Urothelium cell line (cell line): ENCODE measurements at regions not wholly inside any gene's neighbourhood (a gene's known extent, or its start where the extent isn't known, plus 50 kb on each side); places are given as distances from the start of the nearest gene placed in this dataset.

Source experiments
- DNase-seq: peaks from one replicate; pipeline ENCODE4 v3.0.0; 2011; ENCODE audit warnings: low spot score, mixed read lengths
- FAIRE-seq: peaks from 2 replicates; lab custom pipeline; 2011; peaks lifted over from hg19 to GRCh38; lab: Jason Lieb, UNC

DNA sequence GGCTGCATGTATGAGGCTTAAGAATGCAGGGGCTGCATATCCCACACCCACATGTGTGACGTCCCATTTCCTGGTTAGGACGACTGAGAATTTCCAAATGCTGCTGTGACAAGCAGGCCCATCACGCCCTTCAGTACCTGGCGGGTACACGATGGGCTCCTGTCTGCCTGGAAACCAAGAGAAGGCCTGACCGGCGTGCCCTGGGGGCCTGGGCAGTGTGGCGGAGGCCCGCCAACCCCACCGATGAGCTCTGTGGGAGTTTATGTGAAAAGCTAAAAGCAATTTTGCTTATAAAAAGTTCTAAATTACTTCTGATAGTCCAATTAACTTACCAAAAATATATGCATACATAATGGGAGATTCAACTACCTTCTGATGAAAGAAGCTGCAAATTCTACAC, 837.3 kb downstream of the GALR1 start:
- DNase-seq (no peak), FAIRE-seq (no peak)

DNA sequence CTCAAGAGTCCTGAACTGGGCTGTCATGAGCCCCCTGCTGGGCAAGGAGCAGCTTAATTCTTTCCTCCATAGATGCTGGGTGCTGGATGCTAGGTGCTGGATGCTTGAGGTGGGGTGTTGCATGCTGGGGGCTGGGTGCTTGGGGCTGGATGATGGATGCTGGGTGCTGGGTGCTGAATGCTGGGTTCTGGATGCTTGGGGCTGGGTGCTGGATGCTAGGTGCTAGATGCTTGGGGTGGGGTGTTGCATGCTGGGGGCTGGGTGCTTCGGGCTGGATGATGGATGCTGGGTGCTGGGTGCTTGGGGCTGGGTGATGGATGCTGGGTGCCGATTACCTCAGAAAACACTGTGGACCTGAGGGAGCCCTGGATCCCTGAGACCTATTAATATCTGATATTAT, 837.7 kb downstream of the GALR1 start:
- no peak for FAIRE-seq
- DNase-seq = no peak

DNA sequence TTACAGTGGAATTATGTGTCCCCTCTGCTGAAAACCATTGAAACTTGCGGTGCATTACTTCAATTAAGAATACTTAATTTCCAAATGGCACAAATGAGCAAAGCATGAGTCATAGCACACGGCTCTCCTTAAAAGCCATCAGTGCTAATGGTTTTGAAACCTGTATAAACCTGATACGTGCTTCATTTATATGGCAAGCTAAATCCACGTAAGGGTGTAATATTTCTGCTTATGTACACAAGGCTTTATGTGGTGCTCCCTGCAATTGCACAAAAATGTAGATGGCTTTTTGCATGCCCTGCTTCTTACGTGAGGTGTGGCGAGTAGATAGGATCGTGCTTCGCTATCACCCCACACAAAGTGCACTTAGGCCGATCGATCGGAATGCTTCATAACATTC, 840.9 kb downstream of the GALR1 start:
- DNase-seq = no peak

DNA sequence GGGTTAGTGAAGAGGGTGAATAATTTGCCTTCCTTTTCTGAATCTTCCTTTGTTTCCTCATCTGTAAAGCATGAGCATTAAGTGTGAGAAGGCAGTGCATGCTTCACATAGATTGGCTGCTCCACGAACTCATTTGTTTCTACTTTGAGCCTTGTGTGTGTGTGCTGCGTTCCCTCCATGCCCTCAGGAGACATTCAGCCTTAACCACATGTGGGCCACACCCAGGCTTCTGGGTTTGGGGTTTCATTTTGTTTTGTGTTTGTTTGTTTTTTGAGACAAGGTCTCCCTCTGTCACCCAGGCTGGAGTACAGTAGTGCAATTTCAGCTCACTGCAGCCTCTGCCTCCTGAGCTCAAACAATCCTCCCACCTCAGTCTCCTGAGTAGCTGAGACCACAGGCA, 843.3 kb downstream of the GALR1 start:
- DNase-seq = no peak
- no peak for FAIRE-seq

More for the DNA sequence above, 840.9 kb downstream of the GALR1 start:
- FAIRE-seq = no peak

DNA sequence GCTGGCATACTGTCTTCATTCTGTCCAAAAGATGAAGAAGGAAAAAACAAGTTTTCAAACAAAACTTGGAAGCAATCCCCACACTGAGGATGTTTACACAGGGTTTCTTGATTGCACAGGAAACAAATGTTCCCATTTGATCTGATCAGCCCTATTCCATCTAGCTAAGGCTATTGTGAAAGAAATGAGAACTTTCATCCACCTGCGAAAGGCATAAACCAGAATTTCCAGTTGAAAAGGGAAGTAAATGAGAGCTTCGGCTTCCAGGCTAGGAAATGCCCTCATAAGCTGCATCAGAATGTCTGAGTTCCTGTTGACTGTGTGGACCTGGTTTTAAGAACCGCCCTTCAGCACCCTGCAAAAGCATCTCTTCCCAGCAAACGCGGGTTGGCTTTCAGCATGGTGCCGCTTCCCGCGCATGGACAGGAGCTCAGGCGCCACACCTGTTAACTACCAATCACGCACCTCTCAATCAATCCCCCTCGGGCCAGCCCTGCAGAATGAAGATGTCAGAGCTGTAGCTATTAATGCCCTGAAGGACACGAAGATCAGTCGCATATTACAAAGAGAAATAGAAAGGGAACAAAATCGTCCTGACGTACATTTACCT, 850.4 kb downstream of the GALR1 start:
- DNase-seq = no peak
- no peak for FAIRE-seq

DNA sequence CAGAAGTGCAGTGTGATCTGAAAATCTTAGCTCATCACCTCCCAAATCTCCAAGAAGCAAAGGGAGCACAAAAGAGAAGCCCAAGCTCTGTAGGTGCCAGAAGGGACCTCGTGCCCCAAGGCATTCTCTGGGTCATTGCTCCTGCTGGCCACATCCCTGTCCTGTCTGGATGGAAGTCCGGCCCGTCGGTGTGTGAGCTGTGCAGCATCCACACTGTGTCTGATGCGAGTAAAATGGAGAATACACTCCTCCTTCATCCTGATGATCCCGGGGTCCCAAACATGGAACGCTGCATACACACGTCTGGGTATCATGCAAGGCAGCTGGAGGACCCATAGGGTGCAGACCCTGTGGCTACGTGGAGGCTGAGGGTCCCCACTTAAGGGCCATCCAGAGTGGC, 851.4 kb downstream of the GALR1 start:
- DNase-seq (no peak), FAIRE-seq (no peak)

DNA sequence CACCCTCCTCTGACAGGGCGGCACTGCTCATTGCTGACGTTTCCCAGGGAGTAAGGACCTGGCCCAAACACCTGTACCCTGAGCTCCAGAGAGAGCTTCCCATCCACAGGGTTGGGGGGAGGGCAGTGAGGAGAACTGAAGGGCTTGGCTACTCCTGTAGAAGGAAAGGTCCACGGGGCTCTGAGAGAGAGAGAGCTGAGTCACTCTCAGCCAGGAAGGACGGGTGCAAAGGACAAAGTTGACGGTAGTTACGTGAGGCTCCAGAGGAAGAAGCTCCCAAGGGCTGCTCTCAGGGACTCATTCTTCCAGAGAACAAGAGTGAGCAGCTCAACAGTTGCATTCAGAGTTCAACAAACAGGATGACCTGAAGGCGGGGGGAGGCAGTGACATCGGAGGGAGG, 852.5 kb downstream of the GALR1 start:
- DNase-seq (no peak), FAIRE-seq (no peak)

DNA sequence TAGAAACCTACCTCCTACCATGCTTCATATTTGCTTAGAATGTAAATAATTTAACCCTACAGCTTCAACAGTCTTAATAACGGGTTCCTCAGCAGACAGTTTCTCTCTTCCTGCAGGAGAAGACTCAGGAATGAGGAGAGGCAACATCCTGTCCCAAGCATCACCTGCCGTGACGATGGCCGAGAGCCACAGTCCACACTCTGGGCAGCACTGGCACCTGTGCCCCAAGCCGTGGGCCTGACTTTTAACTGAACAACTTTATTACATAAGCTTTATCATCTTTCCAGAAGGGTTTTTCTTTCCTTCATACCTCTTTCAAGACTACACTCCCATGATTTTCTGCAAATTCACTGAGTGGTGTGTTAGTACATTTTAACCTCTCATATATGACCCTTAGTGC, 856.0 kb downstream of the GALR1 start:
- no peak for FAIRE-seq
- no peak for DNase-seq

DNA sequence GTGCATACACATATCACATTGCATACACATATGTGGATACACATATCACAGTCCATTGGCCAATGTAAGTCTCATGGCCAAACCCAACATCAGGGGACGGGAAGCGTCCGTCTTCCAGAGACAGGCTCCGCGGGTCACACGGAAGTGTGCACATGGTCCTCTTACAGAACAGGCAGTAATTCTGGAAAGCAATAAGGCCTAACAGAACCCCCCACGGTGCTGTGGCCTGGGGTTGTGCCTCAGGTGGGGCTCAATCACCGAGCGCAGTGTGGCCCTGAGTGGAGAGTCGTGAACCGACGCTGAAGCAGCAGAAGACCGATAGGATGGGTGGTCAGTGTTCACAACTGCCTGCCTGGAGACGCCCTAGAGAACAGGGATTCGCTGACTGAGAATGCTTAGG, 857.3 kb downstream of the GALR1 start:
- DNase-seq (no peak), FAIRE-seq (no peak)

DNA sequence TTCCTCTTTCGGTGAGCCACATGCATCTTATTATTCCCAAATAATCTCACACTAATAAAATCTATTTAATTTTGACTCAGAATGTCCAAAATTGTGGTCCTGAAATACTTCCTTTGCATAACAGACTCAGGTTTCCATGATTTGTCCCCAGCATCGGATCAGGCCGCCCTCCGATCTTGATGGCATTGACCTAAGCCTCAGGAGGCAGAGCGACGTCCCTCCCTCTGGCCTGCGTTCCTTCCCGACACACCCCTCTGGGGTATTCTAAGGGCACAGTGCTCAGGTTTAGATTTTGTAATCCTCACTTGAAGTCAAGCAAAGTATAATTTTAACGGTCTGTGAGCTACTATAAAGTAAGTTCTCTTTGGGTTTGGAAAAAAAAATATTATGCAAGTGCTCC, 857.7 kb downstream of the GALR1 start:
- DNase-seq (no peak), FAIRE-seq (no peak)

DNA sequence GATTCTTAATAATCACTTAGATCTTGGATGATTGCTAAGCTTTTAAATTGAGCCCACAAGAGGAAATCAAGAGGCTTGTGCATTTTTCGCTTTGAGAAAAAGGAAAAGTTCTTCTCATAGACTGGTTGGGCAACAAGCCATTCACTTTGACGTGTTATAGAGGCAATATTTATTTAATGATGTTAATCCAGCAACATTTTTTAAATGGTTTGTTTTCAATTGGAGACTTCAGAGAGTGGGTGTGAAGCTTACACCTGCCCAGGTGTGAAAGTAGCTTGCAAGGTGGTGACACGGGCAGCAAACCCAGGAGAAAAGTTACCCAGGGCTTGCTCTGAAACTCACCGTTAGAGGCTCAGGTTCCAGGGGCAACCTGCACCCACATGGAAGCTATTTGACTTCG, 858.9 kb downstream of the GALR1 start:
- FAIRE-seq = no peak
- no peak for DNase-seq

DNA sequence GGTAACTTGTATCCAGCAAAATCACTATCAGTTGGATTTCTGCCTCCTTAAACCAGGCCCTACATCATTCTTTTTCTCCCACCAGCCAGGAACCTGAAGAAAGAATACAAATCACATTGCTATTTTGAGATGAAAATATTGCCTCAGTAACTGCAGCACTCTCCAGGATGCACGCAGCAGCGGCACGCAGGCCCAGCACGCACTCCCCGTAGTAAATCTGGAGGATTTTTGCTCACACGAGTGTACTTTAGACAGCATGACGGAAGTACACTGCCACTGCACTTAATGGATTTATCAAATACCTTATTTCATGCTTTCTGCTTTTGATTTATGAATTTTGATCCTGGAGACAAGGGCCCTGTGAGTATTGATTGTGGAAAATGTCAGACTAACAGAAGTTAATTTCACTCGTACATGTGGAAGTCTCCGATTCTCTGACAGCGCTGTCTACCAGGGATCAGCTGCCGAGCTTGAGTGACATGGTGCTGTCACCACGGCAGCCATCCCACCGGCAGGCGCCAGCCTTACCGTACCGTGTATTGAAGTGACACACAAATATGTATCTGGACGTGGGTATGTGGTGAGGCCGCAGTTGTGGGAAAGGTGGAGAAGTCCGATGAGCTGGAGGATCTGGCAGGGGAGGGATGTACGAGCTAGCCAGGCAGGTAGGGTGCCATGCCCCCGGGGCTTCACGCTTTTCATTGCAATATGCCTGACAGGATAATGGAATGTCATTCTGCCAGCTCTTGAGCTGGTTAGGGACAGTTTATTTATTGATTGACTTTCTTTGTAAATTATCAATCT, 863.7 kb downstream of the GALR1 start:
- DNase-seq = no peak
- peak; percentile 23 for FAIRE-seq

DNA sequence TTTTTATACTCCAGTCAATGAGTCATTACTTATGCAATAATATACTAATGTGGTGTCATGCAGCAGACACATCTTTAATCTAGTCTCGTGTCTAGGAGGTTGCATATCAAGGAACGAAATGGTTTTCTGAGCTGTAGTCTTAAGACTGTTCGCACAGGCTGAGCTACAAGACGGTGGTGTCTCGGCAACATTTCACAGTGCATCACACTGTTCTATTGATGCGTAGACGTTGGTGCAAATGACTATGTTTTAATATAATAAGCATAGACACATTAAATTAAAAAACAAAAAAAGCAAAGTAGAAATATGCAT, 864.2 kb downstream of the GALR1 start:
- FAIRE-seq = no peak

DNA sequence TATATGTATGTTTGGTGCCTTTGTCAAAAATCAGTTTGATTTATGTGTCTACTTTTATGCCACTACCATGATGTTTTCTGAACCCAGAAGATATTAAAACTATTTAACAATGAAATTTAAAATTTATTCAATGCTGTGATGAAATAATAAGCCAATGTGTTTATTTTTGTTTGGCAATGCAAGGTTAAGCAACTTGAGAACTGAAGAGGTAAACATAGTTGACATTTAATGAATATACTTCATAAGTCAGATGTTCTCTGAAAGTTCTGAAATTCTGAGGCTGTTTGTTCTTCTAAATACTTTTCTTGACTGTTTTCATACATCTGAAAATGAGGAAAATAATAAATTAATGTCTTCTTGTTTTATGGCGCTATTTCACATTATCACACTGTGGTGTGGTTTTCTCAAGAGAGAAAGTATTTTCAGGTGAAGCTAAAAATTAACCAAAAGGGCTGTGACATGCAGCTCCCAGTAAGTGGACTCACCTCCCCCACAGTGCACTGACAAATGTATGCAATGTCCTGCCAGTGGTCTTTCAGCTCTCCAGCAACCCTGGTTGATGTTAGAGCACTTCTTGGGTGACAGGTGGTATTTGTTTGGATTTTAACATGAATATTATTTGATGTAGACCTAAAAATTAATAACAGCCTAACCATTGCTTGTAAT, 863.6 kb upstream of the SALL3 start:
- DNase-seq = no peak
- FAIRE-seq = no peak

More for the DNA sequence above, 864.2 kb downstream of the GALR1 start:
- DNase-seq = no peak

DNA sequence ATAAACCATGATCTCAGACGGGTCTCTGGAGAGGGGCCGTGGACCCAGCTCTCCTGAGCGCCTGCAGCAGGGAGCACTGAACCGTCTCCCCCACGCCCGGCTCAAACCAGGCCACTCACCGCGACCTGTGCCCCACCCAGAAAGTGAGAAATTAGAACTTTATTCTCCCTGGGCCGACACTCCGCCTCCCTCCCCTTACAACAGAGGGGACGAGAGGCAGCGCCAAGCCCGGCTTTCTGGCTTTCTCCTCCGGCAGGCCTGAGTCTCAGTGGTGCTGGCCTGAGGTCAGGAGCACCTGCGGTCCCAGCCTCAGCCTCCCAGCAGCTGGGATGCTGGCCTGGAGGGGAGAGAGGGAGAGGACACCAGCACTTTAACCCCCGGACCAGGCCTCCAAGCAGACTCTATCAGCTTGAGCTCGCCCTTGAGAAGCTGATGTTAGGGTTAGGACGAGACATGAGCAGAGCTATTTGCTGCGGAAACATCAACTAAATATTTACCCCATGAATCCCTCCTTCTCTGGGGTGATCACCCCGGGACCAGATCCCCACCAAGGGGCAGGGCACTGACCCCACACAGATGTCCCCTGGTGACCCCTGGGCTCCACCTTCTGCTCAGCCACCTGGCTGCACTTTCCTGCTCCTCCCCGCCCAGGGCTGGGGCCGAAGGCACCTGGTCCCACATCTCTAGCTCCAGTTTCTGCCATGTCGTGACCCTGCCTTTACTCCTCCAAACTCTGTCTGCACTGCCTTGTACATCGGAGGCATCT, 856.3 kb upstream of the SALL3 start:
- no peak for FAIRE-seq
- no peak for DNase-seq

DNA sequence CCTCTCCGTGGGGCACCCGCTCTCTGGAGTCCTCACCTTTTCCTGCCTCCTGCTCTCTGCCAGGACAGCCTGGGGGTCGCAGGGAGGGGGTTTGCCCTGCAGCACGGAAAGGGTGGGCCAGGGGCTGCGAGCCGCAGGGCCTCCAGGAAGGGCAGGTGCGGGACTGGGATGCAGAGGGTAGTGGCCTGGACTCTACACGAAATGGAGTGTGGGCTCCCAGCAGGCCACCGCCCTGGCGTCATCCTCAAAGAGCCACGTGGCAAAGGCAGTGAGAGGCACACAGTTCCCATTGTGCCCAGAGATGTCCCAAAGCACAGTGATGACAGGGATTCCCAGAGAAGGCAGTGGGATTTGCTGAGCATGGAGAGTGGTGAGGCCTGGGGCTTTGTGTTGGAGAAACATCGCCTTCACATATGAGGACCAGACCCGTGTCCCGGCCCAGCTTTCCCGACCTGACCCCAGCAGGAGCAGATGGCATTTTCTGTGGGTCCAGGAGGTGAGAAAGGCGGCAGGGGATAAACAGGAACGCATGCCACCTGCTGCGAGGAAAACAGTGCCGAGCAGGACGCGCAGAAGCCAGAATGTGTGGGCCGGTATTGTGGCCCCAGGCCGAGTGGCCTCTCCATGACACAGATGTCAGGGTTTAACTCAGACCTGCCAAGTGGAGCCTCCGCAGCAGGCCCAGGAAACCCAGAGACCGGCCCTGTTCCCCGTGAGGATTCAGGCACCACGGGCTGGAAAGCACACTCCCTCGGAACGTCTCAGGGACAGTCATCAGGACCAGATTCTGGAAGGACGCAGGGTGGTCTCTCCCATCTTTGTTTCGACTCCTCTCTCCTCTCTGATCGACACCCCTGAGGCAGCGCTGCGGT, 855.5 kb upstream of the SALL3 start:
- FAIRE-seq (no peak), DNase-seq (no peak)

DNA sequence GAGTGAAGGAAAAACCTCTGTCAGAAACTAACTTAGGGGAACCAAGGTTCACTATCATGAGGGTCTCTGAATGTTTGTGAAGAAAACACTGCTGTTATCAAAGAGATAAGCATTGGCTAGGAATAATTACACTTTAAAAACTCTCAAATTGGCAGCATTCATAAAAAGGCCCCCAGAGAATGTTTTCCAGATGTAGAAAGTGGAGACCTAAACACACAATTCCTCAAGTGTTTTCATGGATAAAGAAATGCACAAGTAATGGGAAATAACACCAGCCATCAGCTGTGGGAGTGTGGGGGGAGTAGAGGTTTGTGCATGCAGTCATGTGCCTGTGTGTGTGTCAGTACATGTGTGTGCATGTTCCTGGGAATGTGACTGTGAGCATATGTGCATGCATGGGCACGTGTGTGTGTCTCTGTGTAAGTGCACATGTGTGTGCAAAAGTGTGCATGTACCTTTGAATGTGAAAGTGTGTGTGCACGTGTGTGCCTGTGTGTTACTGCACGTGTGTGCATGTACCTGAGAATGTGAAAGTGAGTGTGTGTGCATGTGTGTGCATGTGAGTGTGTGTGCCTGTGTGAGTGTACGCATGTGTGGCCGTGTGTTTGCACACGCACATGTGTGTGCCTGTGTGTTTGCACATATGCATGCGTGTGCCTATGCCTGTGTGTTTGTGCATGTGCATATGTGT, 854.3 kb upstream of the SALL3 start:
- DNase-seq = no peak
- FAIRE-seq = no peak

DNA sequence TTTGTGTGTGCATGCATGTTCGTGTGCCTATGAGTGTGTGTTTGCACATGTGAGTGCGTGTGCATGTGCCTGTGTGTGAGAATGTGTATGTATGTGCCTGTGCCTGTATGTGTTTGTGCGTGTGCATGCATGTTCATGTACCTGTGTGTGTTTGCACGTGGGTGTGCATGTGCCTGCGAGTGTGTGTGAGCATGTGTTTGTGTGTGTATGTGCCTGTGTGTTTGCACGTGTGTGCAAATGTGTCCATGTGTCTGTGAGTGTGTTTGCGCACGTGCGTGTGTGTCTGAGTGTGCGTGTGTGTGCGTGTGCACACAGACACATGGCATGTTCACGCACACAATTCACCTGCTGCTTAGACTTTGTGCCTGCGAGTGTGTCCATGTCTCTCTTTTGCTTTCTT, 853.5 kb upstream of the SALL3 start:
- DNase-seq (no peak), FAIRE-seq (no peak)

DNA sequence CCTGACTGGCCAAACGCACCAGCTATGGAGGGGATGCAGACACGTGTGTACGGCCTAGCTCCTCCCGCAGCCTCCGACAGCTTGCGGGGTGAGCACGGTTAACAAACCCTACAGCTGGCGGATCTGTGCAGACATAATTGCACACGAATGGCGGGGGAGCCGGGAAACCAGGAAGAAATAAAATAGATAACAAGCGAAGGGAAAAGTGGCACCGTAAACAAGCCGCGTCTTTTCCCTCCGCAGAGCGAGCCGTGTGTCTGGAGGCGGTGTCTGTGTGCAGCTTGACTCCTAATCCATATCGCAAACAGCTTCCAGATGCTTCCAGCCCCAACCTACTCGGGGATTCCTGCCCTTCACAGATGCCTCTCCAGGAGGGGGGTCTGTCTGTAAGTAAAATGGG, 853.1 kb upstream of the SALL3 start:
- no peak for FAIRE-seq
- DNase-seq = no peak

DNA sequence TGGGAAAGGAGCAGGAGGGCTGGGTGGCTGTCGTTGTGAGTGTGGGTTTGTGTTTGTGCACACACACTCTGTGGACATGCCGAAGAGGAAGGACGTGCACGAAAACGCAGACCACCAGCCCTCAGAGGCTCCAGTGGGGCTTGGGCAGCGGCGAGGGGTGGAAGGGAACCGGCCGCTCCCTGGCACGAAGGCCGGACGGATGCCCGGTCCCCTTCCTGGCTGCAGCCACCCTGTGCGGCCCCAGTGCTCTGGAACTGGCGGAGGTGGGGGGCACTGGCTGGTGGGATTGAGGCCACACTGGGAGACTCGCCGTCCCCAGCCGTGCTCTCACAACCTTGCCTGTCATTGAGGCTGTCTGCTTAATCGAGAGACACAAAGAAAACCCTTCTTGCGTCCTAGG, 852.6 kb upstream of the SALL3 start:
- FAIRE-seq = no peak
- no peak for DNase-seq
